SK-N-SH (cell line): ENCODE measurements at regions not wholly inside any gene's neighbourhood (a gene's known extent, or its start where the extent isn't known, plus 50 kb on each side); places are given as distances from the start of the nearest gene placed in this dataset.

Experiments
- CTCF ChIA-PET: fragments of 300-600, 350-600 bp; formaldehyde crosslinking; extraction: SDS; loops from one replicate; lab custom pipeline; 2021; lab: Yijun Ruan, JAX
- POLR2A ChIA-PET: fragments of 350-600 bp; sonication (Branson Sonifier 250); formaldehyde crosslinking; extraction: SDS; loops from one replicate; lab custom pipeline; 2020; ENCODE audit warnings: antibody characterized with exemption, inconsistent platforms; lab: Yijun Ruan, JAX
- DNase-seq: peaks from one replicate; pipeline ENCODE4 v3.0.0; 2012
- H2AFZ ChIP-seq: fragments of 200-600 bp; sonication (generic); 2 replicates; pipeline ENCODE4 v1.8.1; 2016; ENCODE audit warnings: antibody characterized with exemption, mild to moderate bottlenecking, low read depth
- H3F3A ChIP-seq: fragments of 200-600 bp; sonication (generic); replicated peaks from 2 replicates; pipeline ENCODE3; 2016; ENCODE audit warnings: antibody characterized with exemption, mild to moderate bottlenecking; ENCODE audit not compliant: insufficient read depth
- H3K27ac ChIP-seq, 2 experiments: fragments of 200-500 bp in 1 of 2; fragments of 200-600 bp in 1 of 2; sonication (Bioruptor generic) in 1 of 2; sonication (generic), shearing (Covaris generic) in 1 of 2; 2 replicates each; pipeline versions ENCODE4 v1.5.1 to v1.6.1; 2014 to 2016; ENCODE audit warnings: low read depth in 2 of 2, inconsistent platforms in 1 of 2, low read length in 1 of 2, mild to moderate bottlenecking in 1 of 2, mixed read lengths in 1 of 2
- H3K27me3 ChIP-seq: fragments of 200-600 bp; sonication (generic), shearing (Covaris generic); 2 replicates; pipeline ENCODE4 v1.6.1; 2016; ENCODE audit warnings: mixed run types; ENCODE audit not compliant: insufficient read depth
- H3K36me3 ChIP-seq, 2 experiments: fragments of 200-500 bp in 1 of 2; fragments of 200-600 bp in 1 of 2; sonication (Bioruptor generic) in 1 of 2; sonication (generic) in 1 of 2; replicated peaks in 1 of 2; 2 replicates each; pipeline versions ENCODE3 to v1.5.1; 2014 to 2016; ENCODE audit warnings: low read length in 1 of 2, mild to moderate bottlenecking in 1 of 2; ENCODE audit not compliant: insufficient read depth in 2 of 2, control insufficient read depth in 1 of 2
- H3K4me1 ChIP-seq, 2 experiments: fragments of 200-500 bp in 1 of 2; fragments of 200-600 bp in 1 of 2; sonication (Bioruptor generic) in 1 of 2; sonication (generic), shearing (Covaris generic) in 1 of 2; 2 replicates each; pipeline versions ENCODE4 v1.5.1 to v1.6.1; 2014 to 2016; ENCODE audit warnings: low read depth in 1 of 2, low read length in 1 of 2, mixed run types in 1 of 2; ENCODE audit not compliant: insufficient read depth in 2 of 2, control insufficient read depth in 1 of 2
- H3K4me2 ChIP-seq: fragments of 200-600 bp; sonication (generic), shearing (Covaris generic); 2 replicates; pipeline ENCODE4 v1.6.1; 2017; ENCODE audit warnings: mixed run types
- H3K4me3 ChIP-seq, 2 experiments: fragments of 200-500 bp in 1 of 2; fragments of 200-600 bp in 1 of 2; sonication (Bioruptor generic) in 1 of 2; sonication (generic), shearing (Covaris generic) in 1 of 2; 2 replicates each; pipeline versions ENCODE4 v1.5.1 to v1.8.1; 2014 to 2016; ENCODE audit warnings: low read depth in 2 of 2, inconsistent platforms in 1 of 2, low read length in 1 of 2, mild to moderate bottlenecking in 1 of 2, mixed read lengths in 1 of 2, moderate library complexity in 1 of 2
- H3K79me2 ChIP-seq: fragments of 200-600 bp; sonication (generic); 2 replicates; pipeline ENCODE4 v1.8.1; 2017; ENCODE audit warnings: mild to moderate bottlenecking; ENCODE audit not compliant: insufficient read depth
- H3K9ac ChIP-seq: fragments of 200-600 bp; sonication (generic); 2 replicates; pipeline ENCODE4 v1.6.1; 2017; ENCODE audit warnings: mixed run types
- H3K9me2 ChIP-seq: fragments of 200-600 bp; sonication (generic); 2 replicates; pipeline ENCODE4 v1.6.1; 2017; ENCODE audit warnings: mixed run types
- H3K9me3 ChIP-seq: fragments of 200-600 bp; sonication (generic); 2 replicates; pipeline ENCODE4 v1.6.1; 2017; ENCODE audit warnings: mixed run types, mild to moderate bottlenecking, moderate library complexity
- H4K20me1 ChIP-seq: fragments of 200-600 bp; sonication (generic); 2 replicates; pipeline ENCODE4 v1.6.1; 2017; ENCODE audit warnings: mild to moderate bottlenecking, mixed run types; ENCODE audit not compliant: insufficient read depth
- CHD2 ChIP-seq: fragments of 150-350 bp; IDR thresholded peaks from 2 replicates; pipeline ENCODE4 v1.6.1; 2018; ENCODE audit warnings: low read length; ENCODE audit not compliant: partially characterized antibody
- CTCF ChIP-seq: fragments of 200-600 bp; sonication (generic); IDR thresholded peaks from 2 replicates; pipeline ENCODE4 v1.6.1; 2017; ENCODE audit warnings: antibody characterized with exemption, mild to moderate bottlenecking, moderate library complexity
- ELF1 ChIP-seq: IDR thresholded peaks from 2 replicates; pipeline ENCODE4 v1.4.0; 2012
- EZH2phosphoT487 ChIP-seq: fragments of 200-600 bp; sonication (generic); IDR thresholded peaks from 2 replicates; pipeline ENCODE4 v1.6.1; 2017; ENCODE audit warnings: low read depth, mixed run types, mild to moderate bottlenecking, antibody characterized with exemption, moderate library complexity, borderline replicate concordance
- FOSL2 ChIP-seq: IDR thresholded peaks from 2 replicates; pipeline ENCODE4 v1.4.0; 2012; ENCODE audit warnings: low read depth, mild to moderate bottlenecking, moderate library complexity, borderline replicate concordance
- GATA2 ChIP-seq: sonication (generic); formaldehyde crosslinking; IDR thresholded peaks from 2 replicates; pipeline ENCODE4 v1.5.0; 2020; ENCODE audit warnings: mild to moderate bottlenecking, missing genetic modification reagents
- JUND ChIP-seq: IDR thresholded peaks from 2 replicates; pipeline ENCODE4 v1.4.0; 2012
- MAX ChIP-seq: IDR thresholded peaks from 2 replicates; pipeline ENCODE4 v1.4.0; 2012; ENCODE audit warnings: low read depth
- NRF1 ChIP-seq: IDR thresholded peaks from 2 replicates; pipeline ENCODE4 v1.6.1; 2012; ENCODE audit warnings: low read depth, mild to moderate bottlenecking, low read length
- PBX3 ChIP-seq: IDR thresholded peaks from 2 replicates; pipeline ENCODE4; 2012
- REST ChIP-seq: IDR thresholded peaks from 2 replicates; pipeline ENCODE4 v1.6.1; 2012; ENCODE audit warnings: mild to moderate bottlenecking, low read depth, low read length, moderate library complexity
- RFX5 ChIP-seq: IDR thresholded peaks from 2 replicates; pipeline ENCODE4 v1.6.1; 2012; ENCODE audit warnings: mild to moderate bottlenecking, improper control_type of control experiment, low read length
- RXRA ChIP-seq: IDR thresholded peaks from 2 replicates; pipeline ENCODE4 v1.4.0; 2012; ENCODE audit warnings: low read depth, mild to moderate bottlenecking, borderline replicate concordance
- SIN3A ChIP-seq: IDR thresholded peaks from 2 replicates; pipeline ENCODE4 v1.6.1; 2012; ENCODE audit warnings: low read depth, mild to moderate bottlenecking, low read length, moderate library complexity, borderline replicate concordance
- SMC3 ChIP-seq: IDR thresholded peaks from 2 replicates; pipeline ENCODE4 v1.6.1; 2012; ENCODE audit warnings: low read depth, low read length, improper control_type of control experiment
- TCF12 ChIP-seq: IDR thresholded peaks from 2 replicates; pipeline ENCODE4 v1.4.0; 2012
- USF2 ChIP-seq: fragments of 150-350 bp; IDR thresholded peaks from 2 replicates; pipeline ENCODE4 v1.6.1; 2017; ENCODE audit warnings: antibody characterized with exemption, low read length, low read depth, borderline replicate concordance
- YY1 ChIP-seq: IDR thresholded peaks from 2 replicates; pipeline ENCODE4 v1.4.0; 2012; ENCODE audit warnings: low read depth, mild to moderate bottlenecking
- ZBTB33 ChIP-seq: IDR thresholded peaks from 2 replicates; pipeline ENCODE4 v1.4.0; 2012; ENCODE audit warnings: low read depth, borderline replicate concordance
- WGBS: methylation state at CpG from one replicate; pipeline ENCODE4 v1.1.6; 2017; ENCODE audit warnings: low lambda C conversion rate; 5-methylcytosine and 5-hydroxymethylcytosine counted together

- no peak overlapping the region for H3K4me3 ChIP-seq
- no peaks in the 10 kb centered on the region for H4K20me1 ChIP-seq
- H3K4me2 ChIP-seq = no peak overlapping the region
- TF ChIP-seq SMC3 (no peak), FOSL2 (no peak), SIN3A (no peak), RXRA (no peak), NRF1 (no peak), RFX5 (no peak), EZH2phosphoT487 (no peak), CHD2 (no peak), CTCF (no peak), MAX (no peak), PBX3 (no peak), ZBTB33 (no peak), ELF1 (no peak), JUND (no peak), YY1 (no peak), GATA2 (no peak), REST (no peak), TCF12 (no peak), USF2 (no peak)
- no peaks in the 10 kb centered on the region for H3K9me2 ChIP-seq
- no peak overlapping the region for H3K9ac ChIP-seq
- POLR2A ChIA-PET = no interaction called here
- CTCF ChIA-PET = interaction anchor here (1.0 to 1.9 kb wide), 3 partner anchors 297 to 1445 kb away, joined by 3 to 6 read pairs (median 3); no protein-coding TSS in a partner anchor
- 88% methylated on average over 15 of the region's 25 CpGs for WGBS
- no peaks in the 10 kb centered on the region for H3K27me3 ChIP-seq
- no peaks in the 10 kb centered on the region for H3K36me3 ChIP-seq
- H2AFZ ChIP-seq = no peak overlapping the region
- H3F3A ChIP-seq = no peaks in the 10 kb centered on the region
- H3K4me1 ChIP-seq = no peaks in the 10 kb centered on the region; a peak in 1 of 4 replicates
- no peak overlapping the region for H3K27ac ChIP-seq
- no peaks in the 10 kb centered on the region for H3K79me2 ChIP-seq
- no peak for DNase-seq
- no peaks in the 10 kb centered on the region for H3K9me3 ChIP-seq
These were observed 300.8 kb downstream of the DSEL start for GRCh38 chr18:67215686-67216085.
